HCT116 (cell line): ENCODE measurements at regions not wholly inside any gene's neighbourhood (a gene's known extent, or its start where the extent isn't known, plus 50 kb on each side); places are given as distances from the start of the nearest gene placed in this dataset.
"Not testable (repeated sequence)": the region's sequence is repeated elsewhere in the genome, so short reads cannot be mapped to it uniquely, and the experiment has no call there.

Source experiments
- ATAC-seq: fragments of 200-7000 bp; cut with Tn5 transposase; 2 replicates; pipeline ENCODE4 v1.9.1; 2020; ENCODE audit warnings: mild to moderate bottlenecking, moderate library complexity
- BruUV-seq: library from RNA; stranded (reverse); fragments of 400-500 nt; replicated peaks from 2 replicates; lab custom pipeline; 2021; lab: Mats Ljungman, UMichigan
- CTCF ChIA-PET: fragments of 300-600 bp; sonication (Branson Sonifier 250); formaldehyde crosslinking; loops from one replicate; lab custom pipeline; 2021; ENCODE audit warnings: antibody characterized with exemption; lab: Charles Lee
- POLR2A ChIA-PET: fragments of 300-600, 350-600 bp; sonication (Branson Sonifier 250); formaldehyde crosslinking; loops from one replicate; lab custom pipeline; 2021; ENCODE audit warnings: antibody characterized with exemption; lab: Charles Lee
- RAD21 ChIA-PET, 2 experiments: fragments of 300-600 bp; sonication (Branson Sonifier 250); formaldehyde crosslinking; loops; one replicate each; lab custom pipeline; 2023; ENCODE audit warnings: low total read pairs in 2 of 2; ENCODE audit not compliant: uncharacterized antibody in 2 of 2, unreplicated experiment in 2 of 2, low non-redundant PET in 1 of 2; lab: Charles Lee
- DNase-seq: peaks from one replicate; pipeline ENCODE4 v3.0.0-alpha.2; 2010; ENCODE audit warnings: low read depth, low spot score
- H2AFZ ChIP-seq: fragments of 200-600 bp; shearing (Covaris generic), sonication (generic); 2 replicates; pipeline ENCODE4 v1.6.1; 2017; ENCODE audit warnings: low read depth, mixed run types, mixed read lengths, antibody characterized with exemption, low read length; ENCODE audit not compliant: poor library complexity, severe bottlenecking
- H3K27ac ChIP-seq: 2 replicates; pipeline ENCODE4 v1.5.1; 2012; ENCODE audit warnings: low read depth, low read length
- H3K27me3 ChIP-seq: fragments of 200-600 bp; sonication (generic); 2 replicates; pipeline ENCODE4 v1.6.1; 2016; ENCODE audit warnings: mixed run types, low read length, mixed read lengths; ENCODE audit not compliant: insufficient read depth
- H3K36me3 ChIP-seq, 2 experiments: fragments of 200-500 bp in 1 of 2; fragments of 200-600 bp in 1 of 2; sonication (Bioruptor generic) in 1 of 2; sonication (generic) in 1 of 2; 2 replicates each; pipeline versions ENCODE4 v1.5.1 to v1.6.1; 2014 to 2016; ENCODE audit warnings: low read length in 2 of 2, inconsistent platforms in 1 of 2, mixed read lengths in 1 of 2, mixed run types in 1 of 2; ENCODE audit not compliant: insufficient read depth in 2 of 2, control insufficient read depth in 1 of 2
- H3K4me1 ChIP-seq, 2 experiments: fragments of 200-600 bp in 1 of 2; sonication (generic) in 1 of 2; 2 replicates each; pipeline versions ENCODE4 v1.5.1 to v1.6.1; 2012 to 2017; ENCODE audit warnings: low read length in 2 of 2, inconsistent platforms in 1 of 2, mild to moderate bottlenecking in 1 of 2, mixed read lengths in 1 of 2, mixed run types in 1 of 2, moderate library complexity in 1 of 2; ENCODE audit not compliant: insufficient read depth in 2 of 2, control insufficient read depth in 1 of 2
- H3K4me2 ChIP-seq: fragments of 200-600 bp; sonication (generic); 2 replicates; pipeline ENCODE4 v1.6.1; 2017; ENCODE audit warnings: mixed run types, low read length, mixed read lengths
- H3K4me3 ChIP-seq, 2 experiments: fragments of 200-600 bp in 1 of 2; sonication (generic) in 1 of 2; replicated peaks in 1 of 2; 2 replicates each; pipeline ENCODE4 v1.5.1; 2011 to 2016; ENCODE audit warnings: low read length in 2 of 2, control low read depth in 1 of 2, low read depth in 1 of 2, mild to moderate bottlenecking in 1 of 2, mixed read lengths in 1 of 2, mixed run types in 1 of 2
- H3K79me2 ChIP-seq: fragments of 200-600 bp; sonication (generic); 2 replicates; pipeline ENCODE4 v1.6.1; 2017; ENCODE audit warnings: mild to moderate bottlenecking, mixed run types, low read length, moderate library complexity, mixed read lengths; ENCODE audit not compliant: insufficient read depth
- H3K9ac ChIP-seq: fragments of 200-600 bp; sonication (generic); 2 replicates; pipeline ENCODE4 v1.6.1; 2016; ENCODE audit warnings: low read length, mixed read lengths
- H3K9me2 ChIP-seq: fragments of 200-600 bp; sonication (generic), shearing (Covaris generic); 2 replicates; pipeline ENCODE4 v1.6.1; 2017; ENCODE audit warnings: mixed run types, mild to moderate bottlenecking, moderate library complexity; ENCODE audit not compliant: insufficient read depth
- H3K9me3 ChIP-seq, 2 experiments: fragments of 200-500 bp in 1 of 2; fragments of 200-600 bp in 1 of 2; sonication (Bioruptor generic) in 1 of 2; sonication (generic) in 1 of 2; 2 replicates each; pipeline ENCODE4 v1.6.1; 2014 to 2017; ENCODE audit warnings: low read length in 2 of 2, mixed read lengths in 2 of 2, inconsistent platforms in 1 of 2, low read depth in 1 of 2, mild to moderate bottlenecking in 1 of 2, mixed run types in 1 of 2, moderate library complexity in 1 of 2; ENCODE audit not compliant: control insufficient read depth in 1 of 2, insufficient read depth in 1 of 2
- H4K20me1 ChIP-seq: fragments of 200-600 bp; sonication (generic), shearing (Covaris generic); 2 replicates; pipeline ENCODE4 v1.6.1; 2017; ENCODE audit warnings: mixed run types, mild to moderate bottlenecking, moderate library complexity; ENCODE audit not compliant: insufficient read depth
- CEBPB ChIP-seq: IDR thresholded peaks from 2 replicates; pipeline ENCODE4 v1.6.1; 2012; ENCODE audit warnings: low read depth
- EZH2 ChIP-seq: fragments of 200-600 bp; sonication (generic); IDR thresholded peaks from 2 replicates; pipeline ENCODE4 v1.6.1; 2017; ENCODE audit warnings: antibody characterized with exemption, mixed run types
- SIN3A ChIP-seq: IDR thresholded peaks from 2 replicates; pipeline ENCODE4 v1.6.1; 2012; ENCODE audit warnings: low read depth
- SP1 ChIP-seq: IDR thresholded peaks from 2 replicates; pipeline ENCODE4 v1.6.1; 2012; ENCODE audit warnings: low read depth
- SRF ChIP-seq: IDR thresholded peaks from 2 replicates; pipeline ENCODE4 v1.6.1; 2012; ENCODE audit warnings: low read depth
- TCF7L2 ChIP-seq: IDR thresholded peaks from 2 replicates; pipeline ENCODE4 v1.7.0; 2011; ENCODE audit warnings: borderline replicate concordance, inconsistent platforms; ENCODE audit not compliant: insufficient read depth, insufficient read length; ENCODE audit errors: extremely low read depth
- ZNF274 ChIP-seq: fragments of 200-500 bp; sonication (Bioruptor generic); IDR thresholded peaks from 2 replicates; pipeline ENCODE4 v1.6.1; 2014; ENCODE audit warnings: mild to moderate bottlenecking, low read depth, low read length, inconsistent platforms
- intact Hi-C: fragments of 100-400 bp; cut with micrococcal nuclease; formaldehyde crosslinking; loops from 2 replicates; pipeline ENCODE4 v1.10.0; 2022
- TF ChIP-seq, protein P1 (sequence below): IDR thresholded peaks from 2 replicates; pipeline ENCODE4 v1.6.1; 2011; ENCODE audit warnings: mild to moderate bottlenecking, low read length, moderate library complexity; ENCODE audit not compliant: insufficient replicate concordance; ENCODE audit errors: extremely low read depth

DNA sequence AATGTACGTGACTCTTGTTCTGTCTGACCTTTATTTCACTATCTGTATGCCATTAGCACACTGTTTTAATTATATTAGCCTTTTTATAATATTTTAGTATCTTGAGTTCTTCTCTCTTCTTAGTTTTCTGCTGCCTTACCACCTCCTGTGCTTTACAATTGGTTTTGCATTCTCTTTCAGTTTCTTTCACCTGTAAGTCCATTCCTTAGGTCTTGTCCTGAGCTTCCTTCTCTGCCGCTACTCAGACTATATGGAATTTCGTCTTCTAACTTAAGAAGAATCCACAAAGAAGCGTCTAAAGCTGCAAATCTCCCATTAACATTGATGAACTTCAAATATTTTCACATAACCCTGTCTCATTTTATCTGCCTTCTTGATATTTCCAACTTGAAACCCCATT is 642.9 kb downstream of the MAT2B start:
- ATAC-seq, result no peak
- CTCF ChIA-PET, result no interaction called here

DNA sequence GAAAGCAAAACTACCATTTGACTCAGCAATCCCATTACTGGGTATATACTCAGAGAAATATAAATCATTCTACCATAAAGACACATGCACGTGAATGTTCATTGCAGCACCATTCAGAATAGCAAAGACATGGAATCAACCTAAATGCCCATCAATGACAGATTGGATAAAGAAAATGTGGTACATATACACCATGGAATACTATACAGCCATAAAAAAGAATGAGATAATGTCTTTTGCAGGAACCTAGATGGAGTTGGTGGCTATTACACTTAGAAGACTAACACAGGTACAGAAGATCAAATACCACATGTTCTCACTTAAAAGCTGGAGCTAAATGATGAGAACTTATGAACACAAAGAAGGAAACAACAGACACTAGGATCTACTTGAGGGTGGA is 647.1 kb downstream of the MAT2B start:
- H3K27me3 ChIP-seq, H4K20me1 ChIP-seq, H3K4me1 ChIP-seq, H3K9me3 ChIP-seq, H3K9me2 ChIP-seq, H3K9ac ChIP-seq, H3K27ac ChIP-seq, POLR2A ChIA-PET, RAD21 ChIA-PET, intact Hi-C loops, H3K36me3 ChIP-seq, CTCF ChIA-PET, DNase-seq, ATAC-seq, H2AFZ ChIP-seq, H3K79me2 ChIP-seq, H3K4me2 ChIP-seq, BruUV-seq, H3K4me3 ChIP-seq: not testable (repeated sequence)

More for the DNA sequence above, 642.9 kb downstream of the MAT2B start:
- no peaks in the 10 kb centered on the region; the same call in 1 of the 2 replicates for H4K20me1 ChIP-seq
- RAD21 ChIA-PET, result no interaction called here
- no peaks in the 10 kb centered on the region for H3K9me2 ChIP-seq
- no peak overlapping the region for H3K4me2 ChIP-seq
- TF ChIP-seq TCF7L2 (no peak), SRF (no peak), SP1 (no peak), EZH2 (no peak), ZNF274 (no peak), CEBPB (no peak), SIN3A (no peak)
- TF ChIP-seq, protein P1, sequence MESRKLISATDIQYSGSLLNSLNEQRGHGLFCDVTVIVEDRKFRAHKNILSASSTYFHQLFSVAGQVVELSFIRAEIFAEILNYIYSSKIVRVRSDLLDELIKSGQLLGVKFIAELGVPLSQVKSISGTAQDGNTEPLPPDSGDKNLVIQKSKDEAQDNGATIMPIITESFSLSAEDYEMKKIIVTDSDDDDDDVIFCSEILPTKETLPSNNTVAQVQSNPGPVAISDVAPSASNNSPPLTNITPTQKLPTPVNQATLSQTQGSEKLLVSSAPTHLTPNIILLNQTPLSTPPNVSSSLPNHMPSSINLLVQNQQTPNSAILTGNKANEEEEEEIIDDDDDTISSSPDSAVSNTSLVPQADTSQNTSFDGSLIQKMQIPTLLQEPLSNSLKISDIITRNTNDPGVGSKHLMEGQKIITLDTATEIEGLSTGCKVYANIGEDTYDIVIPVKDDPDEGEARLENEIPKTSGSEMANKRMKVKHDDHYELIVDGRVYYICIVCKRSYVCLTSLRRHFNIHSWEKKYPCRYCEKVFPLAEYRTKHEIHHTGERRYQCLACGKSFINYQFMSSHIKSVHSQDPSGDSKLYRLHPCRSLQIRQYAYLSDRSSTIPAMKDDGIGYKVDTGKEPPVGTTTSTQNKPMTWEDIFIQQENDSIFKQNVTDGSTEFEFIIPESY, result no peak
- TF ChIP-seq, all 23 proteins: peak for 0
- Histone ChIP-seq H3K36me3 (no peaks in the 10 kb centered on the region), H3K27ac (no peak overlapping the region), H3K4me1 (no peaks in the 10 kb centered on the region), H3K27me3 (no peaks in the 10 kb centered on the region), H3K9ac (no peak overlapping the region), H3K79me2 (no peaks in the 10 kb centered on the region), H2AFZ (no peak overlapping the region), H3K4me3 (no peak overlapping the region), H3K9me3 (peaks cover 0 to 12% of the 10 kb centered on the region in 2 experiments; a peak in 2 of 4 replicates)
- no peak for DNase-seq
- BruUV-seq, result no TSS peak
- intact Hi-C loops, result no loop called here
- POLR2A ChIA-PET, result no interaction called here
